B cell (primary cell): ENCODE measurements at regions not wholly inside any gene's neighbourhood (a gene's known extent, or its start where the extent isn't known, plus 50 kb on each side); places are given as distances from the start of the nearest gene placed in this dataset.
"Not testable (repeated sequence)": the region's sequence is repeated elsewhere in the genome, so short reads cannot be mapped to it uniquely, and the experiment has no call there.

ENCODE experiments used
- EZH2 ChIP-seq: IDR thresholded peaks from 2 replicates; pipeline ENCODE4 v1.6.1; 2012; ENCODE audit warnings: borderline replicate concordance, low read depth, mild to moderate bottlenecking, moderate library complexity, low read length; ENCODE audit not compliant: insufficient read depth, poor library complexity, severe bottlenecking
- TF ChIP-seq, protein P1 (sequence below): fragments of 200-600 bp; IDR thresholded peaks from one replicate; pipeline ENCODE4 v1.8.0; 2022; ENCODE audit warnings: antibody characterized with exemption, mild to moderate bottlenecking

DNA sequence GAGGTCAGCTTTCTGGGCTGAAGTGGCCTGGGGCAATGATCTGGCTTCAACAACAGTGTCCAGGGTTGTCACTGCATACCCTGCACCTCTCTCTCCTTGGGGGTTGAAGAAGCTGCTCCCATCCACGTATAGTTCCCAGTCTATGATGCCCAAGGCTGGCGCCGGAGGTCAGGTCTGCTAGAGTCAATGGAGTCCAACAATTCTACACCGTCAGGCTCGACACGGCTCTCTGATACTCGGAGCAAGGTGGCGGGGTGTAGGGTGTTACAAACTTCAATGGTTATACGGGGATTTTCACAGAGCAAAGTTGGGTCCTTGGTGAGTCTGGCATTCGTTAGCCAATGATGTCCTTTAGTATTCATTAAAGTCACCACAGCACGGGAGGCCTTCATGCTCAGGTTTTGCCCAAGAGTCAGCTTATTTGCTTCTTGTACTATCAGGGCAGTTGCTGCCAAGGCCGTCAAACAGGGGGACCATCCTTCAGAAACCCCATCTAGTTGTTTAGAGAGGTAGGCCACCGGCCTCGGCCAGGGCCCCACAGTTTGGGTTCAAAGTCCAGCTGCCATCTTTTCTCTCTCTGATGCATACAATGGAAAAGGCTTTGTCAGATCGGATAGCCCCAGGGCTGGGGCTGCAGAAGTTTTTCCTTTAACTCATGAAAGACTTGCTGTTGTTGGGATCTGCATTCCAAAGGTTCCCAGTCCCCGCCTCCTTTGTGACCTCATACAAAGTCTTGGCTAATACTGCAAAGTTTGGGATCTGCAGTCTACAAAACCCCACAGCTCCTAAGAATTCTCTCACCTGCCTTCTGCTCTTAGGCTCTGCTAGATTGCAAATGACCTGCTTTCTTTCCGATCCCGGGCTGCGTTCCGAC lies 128.1 kb downstream of the ADRA2C start:
- not testable (repeated sequence) for TF ChIP-seq EZH2
- TF ChIP-seq, protein P1, sequence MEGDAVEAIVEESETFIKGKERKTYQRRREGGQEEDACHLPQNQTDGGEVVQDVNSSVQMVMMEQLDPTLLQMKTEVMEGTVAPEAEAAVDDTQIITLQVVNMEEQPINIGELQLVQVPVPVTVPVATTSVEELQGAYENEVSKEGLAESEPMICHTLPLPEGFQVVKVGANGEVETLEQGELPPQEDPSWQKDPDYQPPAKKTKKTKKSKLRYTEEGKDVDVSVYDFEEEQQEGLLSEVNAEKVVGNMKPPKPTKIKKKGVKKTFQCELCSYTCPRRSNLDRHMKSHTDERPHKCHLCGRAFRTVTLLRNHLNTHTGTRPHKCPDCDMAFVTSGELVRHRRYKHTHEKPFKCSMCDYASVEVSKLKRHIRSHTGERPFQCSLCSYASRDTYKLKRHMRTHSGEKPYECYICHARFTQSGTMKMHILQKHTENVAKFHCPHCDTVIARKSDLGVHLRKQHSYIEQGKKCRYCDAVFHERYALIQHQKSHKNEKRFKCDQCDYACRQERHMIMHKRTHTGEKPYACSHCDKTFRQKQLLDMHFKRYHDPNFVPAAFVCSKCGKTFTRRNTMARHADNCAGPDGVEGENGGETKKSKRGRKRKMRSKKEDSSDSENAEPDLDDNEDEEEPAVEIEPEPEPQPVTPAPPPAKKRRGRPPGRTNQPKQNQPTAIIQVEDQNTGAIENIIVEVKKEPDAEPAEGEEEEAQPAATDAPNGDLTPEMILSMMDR: not testable (repeated sequence)
